HG03521 (cell line): ENCODE measurements at regions not wholly inside any gene's neighbourhood (a gene's known extent, or its start where the extent isn't known, plus 50 kb on each side); places are given as distances from the start of the nearest gene placed in this dataset.
"Not testable (repeated sequence)": the region's sequence is repeated elsewhere in the genome, so short reads cannot be mapped to it uniquely, and the experiment has no call there.

Experiments
- ATAC-seq: cut with Tn5 transposase; IDR thresholded peaks from one replicate; pipeline ENCODE4 v1.9.1; 2021; ENCODE audit warnings: mild to moderate bottlenecking, moderate library complexity; ENCODE audit not compliant: unreplicated experiment

DNA sequence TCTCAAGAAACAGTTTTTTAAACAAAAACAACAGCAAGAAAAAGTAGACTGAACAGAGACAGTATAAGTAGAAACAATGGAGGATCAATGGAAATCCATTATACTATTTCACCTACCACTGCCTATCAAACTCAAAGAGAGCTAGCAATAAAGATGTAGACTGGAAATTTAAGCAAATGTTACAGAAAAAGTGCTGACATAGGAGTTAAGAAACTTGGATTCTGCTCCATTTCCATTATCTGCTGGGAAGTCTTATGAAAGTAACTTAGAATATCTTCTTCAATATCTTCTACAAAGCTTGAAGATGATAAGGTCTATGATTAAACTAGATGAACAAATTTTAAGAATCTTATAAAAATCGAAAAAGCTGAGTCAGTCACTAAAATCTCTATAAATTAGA, 1469.8 kb upstream of the C9orf72 start:
- no peak for ATAC-seq

DNA sequence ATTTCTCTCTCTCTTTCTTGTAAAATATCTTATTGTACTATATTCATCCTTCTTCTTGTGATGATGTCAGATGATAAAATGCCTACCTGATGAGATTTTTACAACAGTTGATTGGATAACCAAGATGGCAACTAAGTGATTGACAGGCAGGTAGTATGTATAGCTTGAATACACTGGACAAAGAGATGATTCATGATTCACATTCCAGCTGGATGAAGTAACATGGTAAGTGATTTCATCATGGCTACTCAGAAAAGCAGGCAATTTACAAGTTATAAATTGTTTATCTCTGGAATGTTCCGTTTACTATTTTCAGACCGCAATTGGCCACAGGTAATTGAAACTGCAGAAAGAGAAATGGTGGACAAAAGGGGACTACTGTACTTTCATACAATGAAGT, 1471.7 kb upstream of the C9orf72 start:
- ATAC-seq, result no peak

DNA sequence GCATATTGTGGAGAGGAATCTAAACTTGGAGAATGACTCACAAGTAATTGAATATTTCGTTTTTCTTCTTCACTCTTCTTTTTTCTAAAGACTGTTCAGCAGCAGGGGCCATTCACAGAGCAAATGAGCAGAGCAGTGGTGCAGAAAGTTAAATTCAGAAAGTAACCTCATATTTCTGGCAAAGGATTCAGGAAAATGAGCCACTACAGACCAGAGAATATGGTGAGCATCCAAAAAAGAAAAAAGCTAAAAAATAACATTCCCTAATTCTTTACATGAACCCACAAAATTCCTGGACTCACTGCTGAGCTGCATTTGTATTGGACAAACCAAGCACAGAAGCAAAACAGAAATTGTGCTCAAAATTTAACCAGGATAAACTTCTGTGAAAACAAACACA, 1486.8 kb upstream of the C9orf72 start:
- no peak for ATAC-seq

DNA sequence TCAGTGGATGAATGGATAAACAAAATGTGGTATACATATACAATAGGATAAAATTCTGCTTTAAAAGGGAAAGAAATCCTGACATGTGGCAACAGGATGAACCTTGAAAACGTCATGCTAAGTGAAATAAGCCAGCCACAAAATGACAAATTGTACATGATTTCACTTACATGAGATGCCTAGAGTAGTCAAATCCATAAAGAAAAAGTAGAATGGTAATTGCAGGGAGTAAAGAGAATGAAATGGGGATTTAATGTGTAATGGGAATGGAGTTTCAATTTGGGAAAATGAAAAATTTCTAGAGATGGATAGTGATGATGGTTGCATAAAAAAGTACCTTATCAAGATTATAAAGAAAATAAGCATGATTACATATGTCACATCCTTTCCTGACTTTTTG, 1489.2 kb upstream of the C9orf72 start:
- ATAC-seq, result no peak

DNA sequence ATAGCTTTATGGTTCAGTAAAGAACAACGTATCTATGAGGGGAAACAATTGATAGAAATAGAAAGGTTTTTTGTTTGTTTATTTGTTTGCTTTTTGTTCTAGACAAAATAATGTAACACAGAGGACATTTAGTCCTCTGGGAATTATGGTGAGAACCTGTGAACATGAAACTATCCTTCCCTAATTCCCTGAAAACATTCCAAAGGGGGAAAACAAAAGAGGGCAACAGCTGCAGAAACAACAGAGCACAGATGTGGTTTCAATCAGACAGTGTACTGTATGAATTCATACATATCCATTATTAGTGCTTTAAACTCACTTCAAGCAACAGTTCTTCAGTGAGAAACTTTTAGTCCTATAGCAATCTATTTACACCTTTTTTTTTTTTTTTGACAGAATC, 1489.8 kb upstream of the C9orf72 start:
- ATAC-seq, result no peak

DNA sequence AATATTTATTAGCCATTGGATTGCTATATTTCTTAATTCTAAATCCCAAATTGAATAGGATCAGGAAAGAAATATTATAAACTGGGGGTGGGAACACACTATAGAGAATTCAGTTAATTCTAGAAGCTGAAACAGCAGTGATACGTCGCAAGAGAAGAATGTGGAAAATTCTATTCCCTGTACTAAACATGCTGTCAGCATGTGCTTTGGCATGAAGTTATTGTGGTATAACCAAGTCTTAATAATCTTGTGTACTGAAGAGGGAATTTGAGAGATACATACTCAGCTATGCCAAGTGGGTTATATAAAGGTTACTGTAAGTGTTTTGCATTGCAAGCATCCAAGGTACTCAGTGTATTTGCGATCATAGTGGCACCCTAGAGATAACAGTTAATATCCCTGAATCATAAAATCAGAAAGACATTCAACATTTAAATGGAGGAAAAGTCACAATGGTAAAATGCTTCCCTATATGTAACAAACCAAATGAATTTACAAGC, 1492.9 kb upstream of the C9orf72 start:
- ATAC-seq, result no peak

DNA sequence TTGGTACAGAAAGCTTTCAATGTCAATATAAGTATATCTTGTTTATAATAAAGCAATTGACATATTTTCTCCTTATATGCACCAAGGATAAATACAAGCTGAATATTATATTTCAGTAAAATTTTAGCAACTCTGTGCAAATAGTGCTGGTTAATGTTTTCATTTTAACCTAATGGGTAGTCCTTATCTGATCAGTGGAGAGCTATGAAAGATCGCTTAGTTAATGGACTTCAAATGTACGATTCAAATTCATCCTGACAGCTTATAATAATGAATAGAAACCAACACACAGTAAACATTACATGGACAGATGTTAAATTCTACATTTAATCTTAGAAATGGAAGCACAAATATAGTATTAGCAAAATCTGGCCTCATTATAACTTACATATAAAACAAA, 1495.2 kb upstream of the C9orf72 start:
- no peak for ATAC-seq

DNA sequence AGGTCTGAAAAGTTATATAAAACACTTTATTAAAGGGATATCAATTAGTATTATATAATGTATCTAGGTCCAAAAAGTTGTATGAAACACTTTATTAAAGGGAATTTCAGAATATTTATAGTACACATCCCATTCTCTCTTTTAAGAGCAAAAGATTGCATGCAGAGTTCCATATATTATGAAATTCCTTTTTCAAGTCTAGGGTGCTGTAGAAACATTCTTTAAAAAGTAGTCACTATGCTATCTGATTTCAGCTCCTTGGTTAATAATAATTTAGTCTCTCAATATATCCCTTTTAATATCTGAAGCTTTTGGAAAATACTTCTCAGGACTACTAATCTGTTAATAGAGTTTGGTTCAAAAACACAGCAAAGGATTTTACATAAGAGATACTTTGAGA, 1496.1 kb upstream of the C9orf72 start:
- no peak for ATAC-seq

DNA sequence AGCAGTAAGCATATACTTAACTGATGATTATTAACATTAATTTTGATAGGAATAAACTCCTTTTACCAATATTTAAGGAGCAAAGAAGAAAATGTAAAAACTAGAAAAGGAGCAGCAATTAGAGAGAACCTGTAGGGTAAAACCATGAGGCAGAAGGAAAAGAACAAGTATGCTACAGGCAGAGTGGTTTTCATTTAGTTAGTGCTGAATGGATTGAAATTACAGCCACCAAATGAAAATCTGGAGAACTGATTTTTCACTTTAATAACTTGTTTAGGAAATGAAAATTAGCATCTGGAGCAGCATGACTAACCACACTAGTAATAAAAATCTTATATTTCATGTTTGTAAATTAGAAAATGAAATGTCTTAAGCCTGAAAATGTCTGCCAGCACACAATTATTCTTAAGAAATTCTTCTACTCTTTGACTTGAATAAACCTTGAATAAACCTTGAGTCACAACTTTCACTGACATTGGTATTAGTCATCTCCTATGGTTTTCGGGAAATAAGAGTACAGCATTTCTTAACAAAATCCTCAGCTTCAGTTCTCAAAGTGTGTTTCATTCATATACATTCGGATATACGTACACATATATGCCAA, 1504.9 kb upstream of the C9orf72 start:
- no peak for ATAC-seq

DNA sequence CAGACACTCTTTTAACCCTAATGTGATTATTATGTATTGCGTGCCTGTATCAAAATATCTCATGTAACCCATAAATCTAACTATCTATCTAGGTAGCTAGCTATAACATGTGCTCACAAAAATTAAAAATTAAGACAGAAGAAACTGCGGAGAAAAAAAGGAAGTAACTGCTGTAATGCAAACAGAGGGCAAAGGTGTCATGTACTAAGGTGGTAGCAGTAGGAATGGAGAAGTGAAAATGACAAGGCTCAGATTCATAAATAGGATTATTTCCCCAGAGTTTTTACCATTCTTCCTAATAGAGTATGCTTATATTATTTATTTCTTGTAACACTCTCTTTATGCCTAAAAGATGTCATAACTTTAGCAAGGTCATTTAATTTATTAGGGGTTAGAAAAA, 1527.5 kb upstream of the C9orf72 start:
- no peak for ATAC-seq

DNA sequence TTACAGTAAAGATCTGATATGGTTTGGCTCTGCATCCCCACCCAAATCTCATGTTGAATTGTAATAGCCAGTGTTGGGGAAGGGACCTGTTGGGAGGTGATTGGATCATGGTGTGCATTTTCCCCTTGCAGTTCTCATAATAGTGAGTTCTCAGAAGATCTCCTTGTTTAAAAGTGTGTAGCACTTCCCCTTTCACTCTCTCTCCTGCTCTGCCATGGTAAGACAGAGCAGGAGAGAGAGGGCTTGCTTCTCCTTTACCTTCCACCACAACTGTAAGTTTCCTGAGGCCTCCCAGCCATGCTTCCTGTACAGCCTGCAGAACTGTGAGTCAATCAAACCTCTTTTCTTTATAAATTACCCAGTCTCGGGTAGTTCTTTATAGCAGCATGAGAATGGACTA, 1530.9 kb upstream of the C9orf72 start:
- ATAC-seq, result not testable (repeated sequence)

DNA sequence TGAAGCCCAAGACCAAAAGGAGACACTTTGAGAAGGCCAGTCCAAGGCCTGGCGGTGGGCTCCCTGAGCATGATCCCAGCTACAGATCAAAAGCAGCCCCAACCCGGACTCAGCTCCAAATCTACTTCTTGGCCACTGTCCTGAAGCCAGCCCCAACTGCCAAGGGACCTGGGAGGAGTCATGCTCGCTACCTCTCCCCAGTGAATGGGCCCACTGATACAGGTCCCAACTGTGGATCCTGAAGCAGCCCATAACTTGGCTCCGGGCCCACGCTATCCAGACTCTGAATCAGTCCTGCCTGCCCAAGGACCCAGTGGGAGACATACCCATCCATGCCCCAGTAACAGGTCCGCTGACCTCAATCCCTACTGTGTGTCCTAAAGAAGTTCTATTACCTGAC, 1545.3 kb upstream of the C9orf72 start:
- ATAC-seq, result no peak

DNA sequence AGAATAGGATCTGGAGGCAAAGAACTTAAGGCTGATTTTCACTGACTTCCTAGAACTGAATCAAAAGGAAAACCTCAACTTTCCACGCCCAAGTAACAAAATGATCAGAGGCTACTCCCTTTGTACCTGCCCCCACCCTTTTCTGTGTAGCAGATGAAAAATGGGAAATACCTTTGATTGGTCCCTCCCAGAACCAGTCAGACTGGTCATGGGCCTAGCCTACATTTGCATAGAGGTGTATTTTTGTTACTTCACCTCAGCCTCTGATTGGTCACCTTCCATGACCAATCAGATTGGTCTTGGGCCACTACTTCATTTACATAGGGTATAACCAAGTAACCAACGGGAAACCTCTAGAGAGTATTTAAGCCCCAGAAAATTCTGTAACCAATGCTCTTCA, 1553.5 kb upstream of the C9orf72 start:
- no peak for ATAC-seq

DNA sequence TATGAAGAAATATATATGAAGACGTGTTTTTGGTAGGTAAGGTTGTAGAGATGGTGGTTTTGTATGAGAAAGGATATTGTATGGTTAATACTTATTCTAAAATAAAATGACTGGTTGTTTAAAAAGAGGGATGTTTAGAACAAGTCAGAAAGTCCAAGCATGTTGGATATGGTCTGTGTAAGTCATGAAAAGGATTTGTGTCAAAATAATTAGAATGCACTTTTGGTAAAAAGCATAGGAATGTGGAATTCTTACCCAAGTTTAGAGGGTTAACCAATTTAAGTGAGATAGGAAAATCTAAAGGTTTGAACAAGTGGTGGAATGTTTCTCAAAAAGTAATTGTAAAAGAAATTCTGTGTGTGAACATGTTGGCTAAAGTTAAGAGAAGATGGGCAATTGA, 1556.5 kb upstream of the C9orf72 start:
- no peak for ATAC-seq

DNA sequence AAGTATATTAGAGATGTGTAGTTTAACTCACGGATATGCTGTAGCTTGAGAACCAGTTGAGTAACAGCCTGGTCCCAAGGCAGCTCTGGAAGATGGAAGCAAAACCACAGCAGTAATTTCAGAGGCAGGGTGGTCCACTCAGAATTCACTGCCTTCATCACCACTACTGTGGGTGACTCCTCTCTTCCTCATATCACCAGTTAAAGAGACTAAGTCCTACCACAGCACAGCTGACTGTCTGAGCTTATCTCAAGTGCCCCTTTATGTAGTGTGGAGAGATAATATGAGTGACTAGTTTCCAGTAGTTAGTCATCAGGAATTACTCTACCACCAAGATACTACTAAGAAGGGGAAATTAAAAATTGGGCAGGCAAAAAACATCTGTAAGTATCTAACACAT, 1571.2 kb upstream of the C9orf72 start:
- no peak for ATAC-seq

DNA sequence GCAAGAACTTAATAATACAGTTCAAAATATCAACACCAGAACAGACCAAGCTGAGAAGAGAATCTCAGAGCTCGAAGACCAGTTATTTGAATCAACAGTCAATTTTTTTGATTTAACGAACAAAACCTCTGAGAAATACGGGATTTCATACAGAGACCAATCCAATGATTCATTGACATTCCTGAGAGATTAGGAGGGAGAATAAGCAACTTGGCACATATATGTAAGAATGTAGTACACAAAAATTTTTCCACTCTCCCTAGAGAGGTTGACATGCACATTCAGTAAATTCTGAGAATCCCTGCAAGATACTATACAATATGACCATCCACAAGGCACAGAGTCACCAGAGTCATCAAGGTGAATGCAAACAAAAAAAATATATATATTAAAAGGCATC, 1577.3 kb upstream of the C9orf72 start:
- no peak for ATAC-seq

DNA sequence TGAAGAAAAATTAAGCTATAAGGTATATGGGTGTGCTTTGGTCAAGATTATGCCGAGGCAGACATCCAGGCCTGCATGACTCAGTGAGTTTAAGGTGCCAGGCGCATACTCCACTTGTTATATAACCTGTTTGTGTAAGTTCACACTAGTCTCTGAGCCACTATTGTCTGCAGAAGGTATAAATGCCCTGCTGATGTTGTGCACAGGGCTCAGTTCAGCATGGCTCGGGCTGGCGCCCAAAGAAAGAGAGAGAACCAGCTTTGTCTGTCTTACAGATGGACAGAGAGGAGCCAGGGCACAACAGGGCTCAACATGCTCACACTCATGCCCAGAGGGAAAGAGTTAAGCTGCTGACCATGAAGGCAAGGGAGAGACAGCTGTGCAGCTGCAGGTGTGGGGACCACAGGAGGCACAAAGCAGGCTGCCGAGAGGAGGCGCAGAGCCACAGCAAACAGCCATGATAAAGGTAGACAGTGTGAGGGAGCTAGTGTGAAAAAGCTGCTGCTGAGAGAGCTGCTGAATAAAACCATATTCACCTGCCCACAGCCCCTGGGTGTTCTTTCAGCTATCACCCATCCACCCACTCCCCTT, 1587.6 kb upstream of the C9orf72 start:
- ATAC-seq, result no peak

DNA sequence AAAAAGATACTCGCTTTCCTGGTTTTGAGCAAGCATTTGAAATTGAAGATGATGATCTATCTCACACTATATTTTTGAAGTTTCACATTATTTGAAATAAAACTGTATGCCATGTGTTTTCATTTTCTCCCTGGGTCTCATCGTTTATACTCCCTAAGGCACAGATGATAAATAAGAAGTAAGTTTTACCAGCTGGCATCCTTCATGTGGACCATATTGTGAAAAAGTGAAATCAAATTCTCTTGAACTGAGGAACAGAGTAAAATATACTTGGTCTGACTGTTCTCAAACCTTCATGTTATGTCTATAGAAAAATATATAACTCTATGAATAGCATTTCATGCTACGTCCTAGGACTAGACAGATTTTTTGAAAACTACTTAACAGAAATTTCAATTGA, 1600.9 kb upstream of the C9orf72 start:
- ATAC-seq, result no peak

DNA sequence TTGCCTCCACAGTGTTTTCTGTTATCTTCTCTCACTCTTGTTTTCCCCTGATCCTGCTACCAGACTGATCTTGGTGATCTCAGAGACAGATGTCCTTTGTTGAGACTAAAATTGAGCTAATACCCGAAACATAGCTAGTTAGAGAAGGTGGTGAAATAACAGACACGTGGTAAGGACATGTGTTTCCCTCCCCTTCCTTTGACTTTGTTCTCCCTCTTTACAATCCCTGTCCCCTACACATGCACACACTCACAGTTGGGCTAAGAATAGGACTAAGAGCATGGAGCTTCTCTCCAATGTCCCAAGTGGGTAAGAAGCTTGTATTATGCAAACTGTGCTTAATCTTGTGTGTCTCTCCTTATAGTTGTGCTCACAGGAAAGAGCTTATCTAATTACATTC, 1603.0 kb upstream of the C9orf72 start:
- ATAC-seq, result no peak

DNA sequence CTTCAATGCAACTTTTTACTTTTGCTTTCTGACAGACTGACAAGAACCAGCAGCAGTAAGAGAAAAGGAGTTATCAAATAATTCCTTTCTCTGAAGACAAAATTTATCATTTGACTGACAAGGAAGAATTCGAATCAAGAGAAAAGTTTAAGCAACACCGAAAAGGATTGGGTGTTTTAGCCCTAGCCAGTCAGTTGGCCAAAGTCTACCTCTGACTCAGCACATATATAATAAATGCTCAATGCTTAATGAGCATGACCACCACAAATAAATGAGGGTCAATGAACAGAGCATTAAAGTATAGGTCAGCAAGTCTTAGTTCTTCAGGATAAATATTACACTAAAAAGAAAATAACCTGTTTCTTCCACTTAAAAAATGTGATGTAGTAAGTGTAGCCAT, 1603.5 kb upstream of the C9orf72 start:
- no peak for ATAC-seq

DNA sequence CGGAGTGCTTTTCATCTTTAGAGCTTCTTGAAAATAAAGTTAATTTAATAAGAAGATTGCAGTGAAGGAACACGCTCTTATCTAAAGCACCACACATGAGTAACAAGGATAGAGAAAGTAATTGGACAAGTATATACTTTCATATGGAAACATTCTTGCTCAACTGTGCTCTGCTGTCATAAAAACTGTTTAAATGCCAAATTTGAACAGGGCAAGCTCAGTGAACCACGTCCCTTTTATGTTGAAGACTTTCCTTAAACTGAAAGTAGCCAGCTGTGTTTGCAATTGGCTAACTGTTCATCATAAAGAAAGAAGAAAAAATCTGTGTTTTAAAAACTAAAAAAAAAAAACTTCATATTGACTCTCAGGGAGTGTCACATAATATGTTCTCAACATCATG, 1610.7 kb upstream of the C9orf72 start:
- no peak for ATAC-seq

DNA sequence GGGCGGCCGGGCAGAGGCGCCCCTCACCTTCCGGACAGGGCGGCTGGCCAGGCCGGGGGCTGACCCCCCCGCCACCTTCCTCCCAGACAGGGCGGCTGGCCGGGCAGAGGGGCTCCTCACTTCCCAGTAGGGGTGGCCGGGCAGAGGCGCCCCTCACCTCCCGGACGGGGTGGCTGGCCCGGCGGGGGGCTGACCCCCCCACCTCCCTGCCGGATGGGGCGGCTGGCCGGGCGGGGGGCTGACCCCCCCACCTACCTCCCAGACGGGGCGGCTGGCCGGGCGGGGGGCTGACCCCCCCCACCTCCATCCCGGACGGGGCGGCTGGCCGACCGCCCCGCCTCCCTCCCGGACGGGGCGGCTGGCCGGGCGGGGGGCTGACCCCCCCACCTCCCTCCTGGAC, 1615.5 kb upstream of the C9orf72 start:
- not testable (repeated sequence) for ATAC-seq

DNA sequence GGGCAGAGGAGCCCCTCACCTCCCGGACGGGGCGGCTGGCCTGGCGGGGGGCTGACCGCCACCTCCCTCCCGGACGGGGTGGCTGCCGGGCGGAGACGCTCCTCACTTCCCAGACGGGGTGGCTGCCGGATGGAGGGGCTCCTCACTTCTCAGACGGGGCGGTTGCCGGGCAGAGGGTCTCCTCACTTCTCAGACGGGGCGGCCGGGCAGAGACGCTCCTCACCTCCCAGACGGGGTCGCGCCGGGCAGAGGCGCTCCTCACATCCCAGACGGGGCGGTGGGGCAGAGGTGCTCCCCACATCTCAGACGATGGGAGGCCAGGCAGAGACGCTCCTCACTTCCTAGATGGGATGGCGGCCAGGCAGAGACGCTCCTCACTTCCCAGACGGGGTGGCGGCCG, 1615.9 kb upstream of the C9orf72 start:
- not testable (repeated sequence) for ATAC-seq
